H1 (cell line): ENCODE measurements at regions not wholly inside any gene's neighbourhood (a gene's known extent, or its start where the extent isn't known, plus 50 kb on each side); places are given as distances from the start of the nearest gene placed in this dataset.

Experiments used
- CTCF ChIA-PET: fragments of 300-600 bp; sonication (Branson Sonifier 250); formaldehyde crosslinking; loops from one replicate; lab custom pipeline; 2021; ENCODE audit not compliant: partially characterized antibody; lab: Charles Lee
- POLR2A ChIA-PET: fragments of 300-600 bp; sonication (Branson Sonifier 250); formaldehyde crosslinking; loops from one replicate; lab custom pipeline; 2021; ENCODE audit warnings: inconsistent platforms; ENCODE audit not compliant: partially characterized antibody; lab: Charles Lee
- DNase-seq, 2 experiments: peaks; one replicate each; pipeline versions ENCODE4 v3.0.0 to v3.0.0-alpha.2; 2010 to 2022; ENCODE audit warnings: low spot score in 2 of 2, low read depth in 1 of 2, mixed read lengths in 1 of 2
- FAIRE-seq: peaks from 2 replicates; lab custom pipeline; 2011; peaks lifted over from hg19 to GRCh38; lab: Jason Lieb, UNC
- H2AFZ ChIP-seq: 2 replicates; pipeline ENCODE4 v1.8.1; 2012; ENCODE audit warnings: low read length, inconsistent platforms
- H2AK5ac ChIP-seq: 2 replicates; pipeline ENCODE4 v1.6.1; 2013; ENCODE audit warnings: low read depth, low read length
- H2BK120ac ChIP-seq: replicated peaks from 2 replicates; pipeline ENCODE3; 2013; ENCODE audit warnings: low read depth, low read length, inconsistent platforms
- H2BK12ac ChIP-seq: 2 replicates; pipeline ENCODE4 v1.6.1; 2013; ENCODE audit warnings: low read depth, low read length
- H2BK15ac ChIP-seq: 2 replicates; pipeline ENCODE4 v1.6.1; 2013; ENCODE audit warnings: low read length
- H2BK20ac ChIP-seq: 2 replicates; pipeline ENCODE4 v1.6.1; 2013; ENCODE audit warnings: low read length
- H2BK5ac ChIP-seq: 2 replicates; pipeline ENCODE4 v1.6.1; 2013; ENCODE audit warnings: low read depth, low read length
- H3K14ac ChIP-seq: 2 replicates; pipeline ENCODE4 v1.6.1; 2013; ENCODE audit warnings: inconsistent platforms; ENCODE audit not compliant: insufficient read length
- H3K18ac ChIP-seq: 2 replicates; pipeline ENCODE4 v1.6.1; 2013; ENCODE audit warnings: low read length; ENCODE audit errors: extremely low read depth
- H3K23ac ChIP-seq: 2 replicates; pipeline ENCODE4 v1.6.1; 2013; ENCODE audit warnings: inconsistent platforms; ENCODE audit not compliant: insufficient read length
- H3K23me2 ChIP-seq: 2 replicates; pipeline ENCODE4 v1.6.1; 2013; ENCODE audit warnings: low read depth, low read length
- H3K27ac ChIP-seq: 2 replicates; pipeline ENCODE4 v1.6.1; 2011; ENCODE audit warnings: low read depth, low read length, inconsistent platforms
- H3K27me3 ChIP-seq, 4 experiments: replicated peaks in 1 of 4; 1 replicate in 1 of 4; 2 replicates in 3 of 4; pipeline versions ENCODE4 v1.6.1 to v1.8.1; 2011 to 2013; ENCODE audit warnings: low read length in 3 of 4, mild to moderate bottlenecking in 3 of 4, inconsistent platforms in 2 of 4, mixed read lengths in 2 of 4, moderate library complexity in 1 of 4; ENCODE audit not compliant: control insufficient read depth in 3 of 4, insufficient read depth in 3 of 4; ENCODE audit errors: extremely low read depth in 1 of 4
- H3K36me3 ChIP-seq, 4 experiments: 2 replicates each; pipeline versions ENCODE4 v1.6.1 to v1.8.1; 2011 to 2013; ENCODE audit warnings: mild to moderate bottlenecking in 4 of 4, low read length in 3 of 4, moderate library complexity in 2 of 4, control low read depth in 1 of 4, inconsistent platforms in 1 of 4; ENCODE audit not compliant: insufficient read depth in 4 of 4, control insufficient read depth in 2 of 4
- H3K4ac ChIP-seq: replicated peaks from 2 replicates; pipeline ENCODE3; 2013; ENCODE audit warnings: low read length, low read depth, mixed read lengths, inconsistent platforms; ENCODE audit not compliant: insufficient read length
- H3K4me1 ChIP-seq, 4 experiments: replicated peaks in 1 of 4; 1 replicate in 1 of 4; 2 replicates in 3 of 4; pipeline versions ENCODE4 v1.6.1 to v1.8.1; 2011 to 2013; ENCODE audit warnings: low read length in 3 of 4, inconsistent platforms in 2 of 4, mixed read lengths in 1 of 4; ENCODE audit not compliant: insufficient read depth in 4 of 4, control insufficient read depth in 3 of 4
- H3K4me2 ChIP-seq, 2 experiments: 2 replicates each; pipeline versions ENCODE4 v1.6.1 to v1.8.1; 2011 to 2013; ENCODE audit warnings: low read depth in 2 of 2, low read length in 2 of 2, control low read depth in 1 of 2, inconsistent platforms in 1 of 2, mild to moderate bottlenecking in 1 of 2; ENCODE audit not compliant: insufficient read depth in 1 of 2
- H3K4me3 ChIP-seq, 4 experiments: fragments of 200-600, 300-600 bp in 1 of 4; sonication (generic), shearing (Covaris generic), sonication (Bioruptor Twin) in 1 of 4; 2 replicates each; pipeline versions ENCODE4 v1.5.1 to v1.8.1; 2011 to 2016; ENCODE audit warnings: low read length in 4 of 4, low read depth in 3 of 4, control low read depth in 2 of 4, inconsistent platforms in 2 of 4, mild to moderate bottlenecking in 2 of 4, mixed read lengths in 1 of 4, moderate library complexity in 1 of 4; ENCODE audit not compliant: insufficient read depth in 2 of 4; ENCODE audit errors: extremely low read depth in 1 of 4
- H3K56ac ChIP-seq: replicated peaks from 2 replicates; pipeline ENCODE3; 2013; ENCODE audit warnings: low read depth, mild to moderate bottlenecking, mixed read lengths, low read length, inconsistent platforms; ENCODE audit not compliant: insufficient read length
- H3K79me1 ChIP-seq: 2 replicates; pipeline ENCODE4 v1.6.1; 2013; ENCODE audit warnings: low read depth, low read length, control low read depth
- H3K79me2 ChIP-seq, 2 experiments: 2 replicates each; pipeline versions ENCODE4 v1.6.1 to v1.8.1; 2012 to 2013; ENCODE audit warnings: low read length in 2 of 2, mild to moderate bottlenecking in 2 of 2, inconsistent platforms in 1 of 2; ENCODE audit not compliant: insufficient read depth in 2 of 2, control insufficient read depth in 1 of 2
- H3K9ac ChIP-seq, 4 experiments: replicated peaks in 1 of 4; 1 replicate in 1 of 4; 2 replicates in 3 of 4; pipeline versions ENCODE4 v1.6.1 to v1.8.1; 2011 to 2013; ENCODE audit warnings: low read depth in 3 of 4, low read length in 3 of 4, control low read depth in 2 of 4, mild to moderate bottlenecking in 2 of 4, moderate library complexity in 2 of 4, inconsistent platforms in 1 of 4; ENCODE audit errors: extremely low read depth in 1 of 4
- H3K9me3 ChIP-seq, 2 experiments: 2 replicates each; pipeline versions ENCODE4 v1.6.1 to v1.8.1; 2012 to 2013; ENCODE audit warnings: mild to moderate bottlenecking in 2 of 2, moderate library complexity in 2 of 2, control low read depth in 1 of 2, inconsistent platforms in 1 of 2, low read depth in 1 of 2, low read length in 1 of 2, mixed read lengths in 1 of 2; ENCODE audit not compliant: insufficient read depth in 2 of 2
- H4K20me1 ChIP-seq, 2 experiments: replicated peaks in 1 of 2; 2 replicates each; pipeline versions ENCODE3 to v1.8.1; 2011 to 2013; ENCODE audit warnings: inconsistent platforms in 2 of 2, low read length in 2 of 2, mild to moderate bottlenecking in 1 of 2; ENCODE audit not compliant: insufficient read depth in 2 of 2, control insufficient read depth in 1 of 2
- H4K5ac ChIP-seq: 2 replicates; pipeline ENCODE4 v1.6.1; 2013; ENCODE audit warnings: low read length, low read depth, mixed read lengths, inconsistent platforms; ENCODE audit not compliant: insufficient read length
- H4K8ac ChIP-seq: 2 replicates; pipeline ENCODE4 v1.8.0; 2013; ENCODE audit warnings: mild to moderate bottlenecking, moderate library complexity, low read length, inconsistent platforms; ENCODE audit not compliant: insufficient read depth; ENCODE audit errors: extremely low read depth
- H4K91ac ChIP-seq: replicated peaks from 2 replicates; pipeline ENCODE3; 2013; ENCODE audit warnings: low read length, mixed read lengths, inconsistent platforms; ENCODE audit not compliant: insufficient read length
- BACH1 ChIP-seq: IDR thresholded peaks from 2 replicates; pipeline ENCODE4 v1.6.1; 2012; ENCODE audit warnings: low read length, improper control_type of control experiment
- BCL11A ChIP-seq, 2 experiments: IDR thresholded peaks; one replicate each; pipeline ENCODE4 v1.6.1; 2011; ENCODE audit warnings: low read depth in 2 of 2, low read length in 2 of 2, mild to moderate bottlenecking in 2 of 2
- CBX8 ChIP-seq: fragments of 300-800, 300-1000 bp; sonication (generic); IDR thresholded peaks from 2 replicates; pipeline ENCODE4 v1.7.1; 2016; ENCODE audit warnings: low read depth, low read length, borderline replicate concordance
- CHD1 ChIP-seq: IDR thresholded peaks from 2 replicates; pipeline ENCODE4 v1.6.1; 2012; ENCODE audit warnings: low read depth, low read length, improper control_type of control experiment
- CREB1 ChIP-seq: IDR thresholded peaks from 2 replicates; pipeline ENCODE4 v1.6.1; 2012; ENCODE audit warnings: inconsistent platforms
- EP300 ChIP-seq, 2 experiments: IDR thresholded peaks; 1 replicate in 1 of 2; 2 replicates in 1 of 2; pipeline ENCODE4 v1.6.1; 2011 to 2012; ENCODE audit warnings: low read depth in 2 of 2, low read length in 2 of 2, mild to moderate bottlenecking in 2 of 2, borderline replicate concordance in 1 of 2, inconsistent platforms in 1 of 2, moderate library complexity in 1 of 2
- EZH2 ChIP-seq: fragments of 200-600 bp; sonication (generic); IDR thresholded peaks from 2 replicates; pipeline ENCODE4 v1.7.1; 2012; ENCODE audit warnings: low read depth, mild to moderate bottlenecking, moderate library complexity, low read length, inconsistent platforms; ENCODE audit not compliant: severe bottlenecking
- KDM1A ChIP-seq: fragments of 200-600, 300-600 bp; sonication (generic); IDR thresholded peaks from 2 replicates; pipeline ENCODE4 v1.7.1; 2016; ENCODE audit warnings: mild to moderate bottlenecking, low read length, borderline replicate concordance
- KDM5A ChIP-seq: fragments of 200-600 bp; IDR thresholded peaks from 2 replicates; pipeline ENCODE4 v1.7.1; 2012; ENCODE audit warnings: mild to moderate bottlenecking, low read length, inconsistent platforms, mixed read lengths
- POU5F1 ChIP-seq: IDR thresholded peaks from 2 replicates; pipeline ENCODE4 v1.6.1; 2011; ENCODE audit warnings: low read depth, mild to moderate bottlenecking, low read length, moderate library complexity
- RXRA ChIP-seq: IDR thresholded peaks from 2 replicates; pipeline ENCODE4 v1.6.1; 2011; ENCODE audit warnings: low read depth, mild to moderate bottlenecking, low read length, moderate library complexity; ENCODE audit not compliant: insufficient read depth
- TAF7 ChIP-seq: optimal IDR thresholded peaks from 2 replicates; pipeline ENCODE3; 2011; ENCODE audit warnings: low read depth, mild to moderate bottlenecking, inconsistent platforms, low read length, moderate library complexity, borderline replicate concordance
- TEAD4 ChIP-seq: IDR thresholded peaks from 2 replicates; pipeline ENCODE4 v1.6.1; 2012; ENCODE audit warnings: low read depth, low read length, inconsistent platforms, mixed read lengths
- WGBS, 2 experiments: shearing (Covaris generic) in 1 of 2; methylation state at CpG; one replicate each; pipeline versions ENCODE4 v1.1.6 to v1.1.7; 2013 to 2015; ENCODE audit warnings: low lambda C conversion rate in 2 of 2, mixed read lengths in 2 of 2, inconsistent platforms in 1 of 2, low coverage in 1 of 2, missing lambda C conversion rate in 1 of 2; ENCODE audit not compliant: insufficient replicate concordance in 2 of 2, insufficient coverage in 1 of 2, insufficient read length in 1 of 2; ENCODE audit errors: extremely low coverage in 1 of 2, missing lambda C conversion rate in 1 of 2; 5-methylcytosine and 5-hydroxymethylcytosine counted together
- TF ChIP-seq, protein P1 (sequence below): IDR thresholded peaks from 2 replicates; pipeline ENCODE4 v1.6.1; 2012; ENCODE audit warnings: inconsistent platforms
- TF ChIP-seq, protein P2 (sequence below): IDR thresholded peaks from 2 replicates; pipeline ENCODE4 v1.6.1; 2011; ENCODE audit warnings: low read depth, mild to moderate bottlenecking, low read length; ENCODE audit not compliant: insufficient read depth

DNA sequence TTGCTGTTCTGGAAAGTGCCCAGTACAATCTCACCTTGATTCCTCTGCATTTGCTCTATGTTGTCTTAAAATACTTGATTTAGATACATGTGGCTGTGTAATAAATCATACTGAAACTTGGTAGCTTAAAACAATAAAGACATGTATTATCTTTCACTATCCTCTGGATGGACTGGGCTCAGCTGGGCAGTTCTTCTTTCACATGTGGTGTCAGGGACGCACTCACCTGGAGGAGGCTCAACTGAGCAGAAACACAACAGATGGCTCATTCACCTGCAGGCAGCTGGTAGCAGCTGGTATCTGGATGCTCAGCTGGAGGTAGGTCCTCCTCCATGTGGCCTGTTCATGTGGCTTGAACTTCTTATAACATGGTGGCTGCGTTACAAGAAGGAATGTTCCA lies 563.8 kb upstream of the FRG1 start:
- H3K4me2 ChIP-seq = no peak overlapping the region
- H3K36me3 ChIP-seq = no peaks in the 10 kb centered on the region
- no peak overlapping the region for H2BK15ac ChIP-seq
- FAIRE-seq = no peak
- H3K23me2 ChIP-seq = no peaks in the 10 kb centered on the region
- no peaks in the 10 kb centered on the region for H3K27me3 ChIP-seq
- no peak overlapping the region for H2BK20ac ChIP-seq
- H3K27ac ChIP-seq = no peak overlapping the region
- H2AFZ ChIP-seq = no peak overlapping the region
- H3K14ac ChIP-seq = no peak overlapping the region
- no peaks in the 10 kb centered on the region; a peak in 1 of 4 replicates for H3K9me3 ChIP-seq
- no peaks in the 10 kb centered on the region for H3K79me1 ChIP-seq
- no peak overlapping the region for H2BK12ac ChIP-seq
- H2BK120ac ChIP-seq = no peak overlapping the region
- H4K91ac ChIP-seq = no peak overlapping the region
- ChIA-PET CTCF (no interaction called here), POLR2A (no interaction called here)
- no peaks in the 10 kb centered on the region for H4K20me1 ChIP-seq
- H4K8ac ChIP-seq = no peak overlapping the region
- 87% methylated on average over 2 of the region's 2 CpGs; no CpG with 5 or more reads in 1 of the 2 experiments for WGBS, 2 experiments
- H3K4ac ChIP-seq = no peak overlapping the region
- DNase-seq = no peak
- H4K5ac ChIP-seq = no peak overlapping the region
- H3K56ac ChIP-seq = no peak overlapping the region
- no peaks in the 10 kb centered on the region for H3K4me1 ChIP-seq
- H3K4me3 ChIP-seq = no peak overlapping the region
- no peak overlapping the region for H3K9ac ChIP-seq
- no peak overlapping the region for H2AK5ac ChIP-seq
- no peak overlapping the region for H3K23ac ChIP-seq
- H3K18ac ChIP-seq = no peak overlapping the region
- H2BK5ac ChIP-seq = no peak overlapping the region
- H3K79me2 ChIP-seq = no peaks in the 10 kb centered on the region
- TF ChIP-seq CBX8 = no peak
- TF ChIP-seq CHD1 = no peak
- TF ChIP-seq, protein P1, sequence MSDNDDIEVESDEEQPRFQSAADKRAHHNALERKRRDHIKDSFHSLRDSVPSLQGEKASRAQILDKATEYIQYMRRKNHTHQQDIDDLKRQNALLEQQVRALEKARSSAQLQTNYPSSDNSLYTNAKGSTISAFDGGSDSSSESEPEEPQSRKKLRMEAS = no peak
- TF ChIP-seq TEAD4 = no peak
- TF ChIP-seq KDM1A = no peak
- TF ChIP-seq POU5F1 = no peak
- TF ChIP-seq EZH2 = no peak
- TF ChIP-seq BACH1 = no peak
- no peak for TF ChIP-seq EP300 (IDR thresholded peaks at IDR 0.05; ENCODE audit: borderline replicate concordance in 1 of 2, low read depth in 2 of 2, low read length in 2 of 2)
- TF ChIP-seq CREB1 = no peak
- no peak for TF ChIP-seq TAF7
- TF ChIP-seq KDM5A = no peak
- TF ChIP-seq BCL11A (IDR thresholded peaks at IDR 0.05; ENCODE audit: low read depth in 2 of 2, low read length in 2 of 2) = no peak
- no peak for TF ChIP-seq RXRA
- TF ChIP-seq, protein P2, sequence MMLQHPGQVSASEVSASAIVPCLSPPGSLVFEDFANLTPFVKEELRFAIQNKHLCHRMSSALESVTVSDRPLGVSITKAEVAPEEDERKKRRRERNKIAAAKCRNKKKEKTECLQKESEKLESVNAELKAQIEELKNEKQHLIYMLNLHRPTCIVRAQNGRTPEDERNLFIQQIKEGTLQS = no peak
